ENCODE measurements at regions not wholly inside any gene's neighbourhood (a gene's known extent, or its start where the extent isn't known, plus 50 kb on each side); places are given as distances from the start of the nearest gene placed in this dataset.

DNA sequence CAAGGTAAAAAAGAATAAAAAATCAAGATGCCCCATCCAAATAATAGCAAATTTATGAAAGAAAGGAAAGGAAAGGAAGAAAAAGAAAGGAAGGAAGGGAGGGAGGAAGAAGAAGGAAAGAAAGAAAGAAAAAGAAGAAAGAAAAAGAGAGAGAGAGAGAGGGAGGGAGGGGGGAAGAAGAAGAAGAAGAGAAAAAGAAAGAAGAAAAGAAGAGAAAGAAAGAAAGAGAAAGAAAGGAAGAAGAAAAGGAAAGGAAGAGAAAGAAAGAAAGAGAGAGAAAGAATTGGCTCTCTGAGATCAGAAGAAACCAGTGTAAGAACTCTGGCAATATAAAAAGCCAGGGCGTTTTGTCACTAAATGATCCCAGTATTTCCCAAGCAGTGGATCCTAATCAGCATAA is 401.7 kb downstream of the EPHA7 start:
- TF ChIP-seq, protein P1, sequence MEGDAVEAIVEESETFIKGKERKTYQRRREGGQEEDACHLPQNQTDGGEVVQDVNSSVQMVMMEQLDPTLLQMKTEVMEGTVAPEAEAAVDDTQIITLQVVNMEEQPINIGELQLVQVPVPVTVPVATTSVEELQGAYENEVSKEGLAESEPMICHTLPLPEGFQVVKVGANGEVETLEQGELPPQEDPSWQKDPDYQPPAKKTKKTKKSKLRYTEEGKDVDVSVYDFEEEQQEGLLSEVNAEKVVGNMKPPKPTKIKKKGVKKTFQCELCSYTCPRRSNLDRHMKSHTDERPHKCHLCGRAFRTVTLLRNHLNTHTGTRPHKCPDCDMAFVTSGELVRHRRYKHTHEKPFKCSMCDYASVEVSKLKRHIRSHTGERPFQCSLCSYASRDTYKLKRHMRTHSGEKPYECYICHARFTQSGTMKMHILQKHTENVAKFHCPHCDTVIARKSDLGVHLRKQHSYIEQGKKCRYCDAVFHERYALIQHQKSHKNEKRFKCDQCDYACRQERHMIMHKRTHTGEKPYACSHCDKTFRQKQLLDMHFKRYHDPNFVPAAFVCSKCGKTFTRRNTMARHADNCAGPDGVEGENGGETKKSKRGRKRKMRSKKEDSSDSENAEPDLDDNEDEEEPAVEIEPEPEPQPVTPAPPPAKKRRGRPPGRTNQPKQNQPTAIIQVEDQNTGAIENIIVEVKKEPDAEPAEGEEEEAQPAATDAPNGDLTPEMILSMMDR (IDR thresholded peaks at IDR 0.05) = no peak
- TF ChIP-seq CEBPB (IDR thresholded peaks at IDR 0.05) (no peak), POLR2A (IDR thresholded peaks at IDR 0.05; ENCODE audit: low read length) (no peak), MAFK (IDR thresholded peaks at IDR 0.05; ENCODE audit: partially characterized antibody) (no peak), GATA3 (IDR thresholded peaks at IDR 0.05; ENCODE audit: borderline replicate concordance) (no peak), RCOR1 (IDR thresholded peaks at IDR 0.05; ENCODE audit: low read depth, low read length) (no peak), MAX (IDR thresholded peaks at IDR 0.05) (no peak)
